ENCODE measurements at regions not wholly inside any gene's neighbourhood (a gene's known extent, or its start where the extent isn't known, plus 50 kb on each side); places are given as distances from the start of the nearest gene placed in this dataset.

DNA sequence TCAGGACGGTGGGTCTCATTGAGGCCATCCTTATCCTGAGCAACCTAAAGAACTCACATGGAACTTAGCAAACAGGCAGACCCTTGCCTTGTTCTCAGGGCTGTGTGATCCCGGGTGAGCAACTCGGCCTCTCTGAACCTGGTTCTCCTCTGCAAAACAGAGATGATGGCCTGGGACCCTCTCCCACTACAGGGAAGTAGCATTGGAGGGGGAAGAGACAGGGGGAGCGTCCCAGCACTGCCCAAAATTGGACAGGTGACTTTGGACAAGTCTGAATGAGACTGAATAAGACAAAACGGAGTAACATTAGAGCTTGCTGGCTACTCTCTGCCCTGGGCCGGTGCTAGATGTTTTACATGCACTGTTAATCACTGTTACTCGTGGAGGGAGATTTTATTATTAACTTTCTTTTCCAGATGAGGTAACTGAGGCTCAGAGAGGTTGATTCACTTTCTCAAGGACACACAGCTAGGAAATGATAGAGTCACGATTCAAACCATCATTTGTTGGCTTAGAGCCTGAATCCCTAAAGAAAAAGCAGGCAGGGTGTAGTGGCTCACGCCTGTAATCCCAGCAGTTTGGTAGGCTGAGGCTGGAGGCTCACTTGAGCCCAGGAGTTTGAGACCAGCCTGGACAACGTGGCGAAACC is 136.4 kb downstream of the C9orf50 start:
- TF ChIP-seq, protein P1, sequence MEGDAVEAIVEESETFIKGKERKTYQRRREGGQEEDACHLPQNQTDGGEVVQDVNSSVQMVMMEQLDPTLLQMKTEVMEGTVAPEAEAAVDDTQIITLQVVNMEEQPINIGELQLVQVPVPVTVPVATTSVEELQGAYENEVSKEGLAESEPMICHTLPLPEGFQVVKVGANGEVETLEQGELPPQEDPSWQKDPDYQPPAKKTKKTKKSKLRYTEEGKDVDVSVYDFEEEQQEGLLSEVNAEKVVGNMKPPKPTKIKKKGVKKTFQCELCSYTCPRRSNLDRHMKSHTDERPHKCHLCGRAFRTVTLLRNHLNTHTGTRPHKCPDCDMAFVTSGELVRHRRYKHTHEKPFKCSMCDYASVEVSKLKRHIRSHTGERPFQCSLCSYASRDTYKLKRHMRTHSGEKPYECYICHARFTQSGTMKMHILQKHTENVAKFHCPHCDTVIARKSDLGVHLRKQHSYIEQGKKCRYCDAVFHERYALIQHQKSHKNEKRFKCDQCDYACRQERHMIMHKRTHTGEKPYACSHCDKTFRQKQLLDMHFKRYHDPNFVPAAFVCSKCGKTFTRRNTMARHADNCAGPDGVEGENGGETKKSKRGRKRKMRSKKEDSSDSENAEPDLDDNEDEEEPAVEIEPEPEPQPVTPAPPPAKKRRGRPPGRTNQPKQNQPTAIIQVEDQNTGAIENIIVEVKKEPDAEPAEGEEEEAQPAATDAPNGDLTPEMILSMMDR (IDR thresholded peaks at IDR 0.05; ENCODE audit: control extremely low read depth, extremely low read depth, low read depth, missing control alignments), result no peak
- POLR2A ChIA-PET, result no interaction called here
- CTCF ChIA-PET, result interaction anchor here (1.5 kb wide), 1 partner anchor 311 kb away, joined by 4 read pairs; no protein-coding TSS in a partner anchor
- no peak for DNase-seq (ENCODE audit: extremely low spot score)

DNA sequence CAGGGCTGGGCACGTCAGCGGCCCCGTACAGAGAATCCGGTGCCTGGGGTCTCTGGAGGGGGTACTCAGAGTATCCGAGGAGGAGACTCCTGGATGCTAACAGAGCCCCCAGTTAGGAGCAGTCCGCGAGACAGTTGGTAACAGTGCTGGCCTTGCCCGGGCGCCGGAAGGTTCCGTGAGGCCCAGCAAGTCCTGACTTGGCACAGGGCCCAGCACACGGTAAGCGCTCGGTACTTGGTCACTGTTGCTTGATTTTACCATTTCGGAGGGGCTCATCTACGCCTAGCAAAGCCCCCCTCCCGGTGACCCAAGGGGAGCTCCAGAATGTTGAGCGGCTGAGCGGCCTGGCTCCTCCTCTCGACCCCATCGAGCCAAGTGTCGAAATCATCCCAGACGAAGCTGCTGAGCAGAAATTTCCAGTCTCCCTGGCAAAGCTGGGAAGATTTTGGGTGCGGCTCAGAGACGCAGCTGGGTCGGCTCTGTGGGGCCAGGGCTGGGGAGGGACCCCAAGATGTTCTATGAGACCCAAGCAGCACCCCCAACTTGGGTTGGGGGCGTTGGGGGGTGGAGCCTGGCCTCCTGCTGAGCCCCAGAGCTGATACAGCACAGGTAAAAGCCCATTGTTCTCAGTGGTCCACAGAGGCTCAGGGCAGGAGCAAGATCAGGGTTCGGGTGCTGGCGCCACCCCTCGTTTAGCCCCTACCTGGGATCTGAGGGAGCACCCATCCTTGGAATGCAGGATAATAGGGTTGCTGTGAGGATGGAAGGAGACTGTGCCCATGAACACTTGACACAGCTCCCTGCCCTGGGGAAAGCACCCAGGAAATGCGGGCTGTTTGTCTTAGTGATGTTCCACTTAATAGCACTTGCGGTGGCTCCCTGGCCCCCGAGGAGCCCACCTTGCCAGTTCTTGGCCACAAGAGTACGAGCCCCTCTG is 137.2 kb downstream of the C9orf50 start:
- ChIA-PET CTCF (interaction anchor here (1.5 kb wide), 1 partner anchor 310 kb away, joined by 4 read pairs; no protein-coding TSS in a partner anchor), POLR2A (no interaction called here)
- TF ChIP-seq, protein P1 (IDR thresholded peaks at IDR 0.05; ENCODE audit: control extremely low read depth, extremely low read depth, low read depth, missing control alignments), result no peak
- DNase-seq (ENCODE audit: extremely low spot score), result no peak

DNA sequence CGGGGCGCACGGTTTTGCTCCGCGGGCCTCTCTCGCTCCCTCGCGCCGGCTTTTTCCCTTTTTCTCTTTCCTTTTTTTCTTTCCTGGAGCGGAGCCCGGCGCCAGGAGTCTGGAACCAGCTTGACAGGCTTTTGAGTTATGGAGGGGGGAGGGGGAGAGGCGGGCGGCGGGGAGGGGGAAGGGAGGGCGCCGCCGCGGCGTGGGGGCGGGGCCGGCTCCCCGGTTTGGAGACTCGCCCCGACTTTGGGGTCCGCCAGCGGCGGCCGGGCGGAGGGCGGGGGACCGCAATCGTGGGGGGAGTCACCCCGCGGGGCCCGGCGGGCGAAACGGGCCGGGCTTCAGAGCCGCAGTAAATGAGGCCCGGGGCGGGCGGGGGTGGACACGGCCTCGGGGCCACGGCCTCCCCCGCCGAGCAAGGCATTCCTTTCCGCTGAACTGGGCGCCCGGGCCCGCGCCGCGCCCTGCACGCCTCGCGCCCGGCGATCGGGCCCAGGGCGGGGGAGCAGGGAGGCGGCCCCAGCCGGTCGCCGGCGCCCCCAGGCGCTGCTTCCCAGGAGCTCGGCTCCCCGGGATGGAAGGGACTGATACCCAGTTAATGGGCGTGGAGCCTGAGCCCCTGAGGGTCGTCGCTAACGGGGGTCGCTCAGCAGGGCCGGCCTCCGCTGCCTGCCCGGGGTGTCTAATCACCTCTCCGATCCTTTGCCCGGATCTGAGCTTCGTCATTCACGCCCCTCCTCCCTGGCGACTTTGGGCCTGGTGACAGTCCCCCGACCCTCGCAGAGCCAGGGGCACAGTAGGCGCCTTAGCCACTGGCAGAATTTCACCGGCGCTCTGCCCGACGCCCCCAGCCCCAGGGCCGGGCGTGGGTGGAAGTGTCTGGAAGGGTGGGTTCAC is 138.1 kb downstream of the C9orf50 start:
- ChIA-PET CTCF (interaction anchor here (1.4 to 1.5 kb wide), 2 partner anchors 10 to 309 kb away, joined by 4 read pairs; no protein-coding TSS in a partner anchor), POLR2A (interaction anchor here (0.6 to 0.7 kb wide), 4 partner anchors 21 to 1191 kb away, joined by 3 to 10 read pairs (median 4); no protein-coding TSS in a partner anchor)
- DNase-seq (ENCODE audit: extremely low spot score), result no peak
- TF ChIP-seq, protein P1 (IDR thresholded peaks at IDR 0.05; ENCODE audit: control extremely low read depth, extremely low read depth, low read depth, missing control alignments), result no peak

DNA sequence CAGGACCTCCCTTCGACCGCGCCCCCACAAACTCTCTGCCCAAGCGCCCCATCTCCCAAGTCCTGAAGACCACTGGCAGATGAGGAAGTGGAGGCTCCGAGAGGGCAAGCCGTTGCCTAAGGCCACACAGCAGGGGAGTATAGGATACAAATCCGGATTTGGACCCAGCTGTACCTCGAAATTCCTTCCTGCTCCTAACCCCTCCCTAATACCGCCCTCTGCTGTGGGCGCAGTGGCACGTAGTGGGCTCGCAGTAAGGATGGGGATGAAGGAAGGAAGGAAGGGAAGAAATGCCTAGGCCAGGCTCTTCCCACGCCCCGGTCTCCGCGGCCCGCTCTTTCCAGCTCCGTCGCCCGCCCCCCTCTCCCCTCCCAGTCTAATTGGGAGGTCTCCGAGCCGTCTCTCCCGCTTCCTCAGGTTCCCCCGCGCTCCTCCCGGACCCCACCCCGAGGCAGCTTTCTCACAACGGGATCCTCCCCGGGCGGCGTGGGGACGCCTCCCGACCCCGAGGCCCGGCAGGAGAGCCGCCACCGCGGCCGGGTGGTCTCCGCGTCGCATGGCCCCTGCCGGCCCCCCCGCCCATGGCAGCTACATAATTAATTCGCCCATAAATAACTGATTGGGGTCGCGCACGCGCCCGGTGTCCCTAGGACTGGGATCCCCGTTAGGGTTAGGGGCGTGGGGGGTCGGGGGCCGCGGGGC is 138.9 kb downstream of the C9orf50 start:
- TF ChIP-seq, protein P1 (IDR thresholded peaks at IDR 0.05; ENCODE audit: control extremely low read depth, extremely low read depth, low read depth, missing control alignments), result no peak
- no peak for DNase-seq (ENCODE audit: extremely low spot score)
- POLR2A ChIA-PET, result interaction anchor here (0.6 to 0.7 kb wide), 3 partner anchors 20 to 1190 kb away, joined by 3 to 10 read pairs (median 4); no protein-coding TSS in a partner anchor
- CTCF ChIA-PET, result interaction anchor here (1.4 kb wide), 1 partner anchor 9 kb away, joined by 4 read pairs; no protein-coding TSS in a partner anchor

DNA sequence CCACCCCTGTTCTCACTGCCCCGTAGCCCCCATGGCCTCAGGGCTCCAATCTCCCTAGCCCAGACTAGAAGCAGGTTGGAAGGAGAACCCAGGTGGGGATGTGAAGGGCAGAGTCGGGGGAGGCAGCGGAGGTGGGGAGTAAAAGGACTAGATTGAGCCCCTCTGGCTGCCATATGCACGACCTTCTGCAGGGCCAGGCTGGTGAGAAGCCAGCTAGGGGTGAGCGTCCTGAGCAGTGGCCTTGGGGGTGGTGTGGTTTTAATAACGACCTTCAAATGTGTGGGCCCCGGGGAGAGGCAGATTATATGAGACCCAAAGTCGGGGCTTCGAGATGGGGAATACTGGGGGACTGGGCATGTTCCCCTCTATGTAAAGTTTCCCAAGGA is 139.5 kb downstream of the C9orf50 start:
- ChIA-PET POLR2A (no interaction called here), CTCF (interaction anchor here (0.9 to 1.4 kb wide), 3 partner anchors 9 to 17 kb away, joined by 3 to 4 read pairs (median 4); no protein-coding TSS in a partner anchor)
- DNase-seq (ENCODE audit: extremely low spot score), result no peak
- TF ChIP-seq, protein P1 (IDR thresholded peaks at IDR 0.05; ENCODE audit: control extremely low read depth, extremely low read depth, low read depth, missing control alignments), result no peak
